Left lobe of liver (tissue), 2 donors: ENCODE measurements at regions not wholly inside any gene's neighbourhood (a gene's known extent, or its start where the extent isn't known, plus 50 kb on each side); places are given as distances from the start of the nearest gene placed in this dataset.
A peak's percentile ranks its signal among the peaks of the same experiment; 100 is the strongest.

ENCODE experiments used
- ATAC-seq: fragments of 200-7000 bp; cut with Tn5 transposase; one replicate; pipeline ENCODE4 v1.9.1; 2020; ENCODE audit warnings: mild to moderate bottlenecking, moderate library complexity
- DNase-seq: peaks from one replicate; pipeline ENCODE4 v3.0.0-alpha.2; 2020; ENCODE audit warnings: low spot score
- donor health status: DM: no; HTN: no; CAD: no; lungs with moderate emphysema.
- donor health status: DM: no; HTN: yes; CAD: no.

DNA sequence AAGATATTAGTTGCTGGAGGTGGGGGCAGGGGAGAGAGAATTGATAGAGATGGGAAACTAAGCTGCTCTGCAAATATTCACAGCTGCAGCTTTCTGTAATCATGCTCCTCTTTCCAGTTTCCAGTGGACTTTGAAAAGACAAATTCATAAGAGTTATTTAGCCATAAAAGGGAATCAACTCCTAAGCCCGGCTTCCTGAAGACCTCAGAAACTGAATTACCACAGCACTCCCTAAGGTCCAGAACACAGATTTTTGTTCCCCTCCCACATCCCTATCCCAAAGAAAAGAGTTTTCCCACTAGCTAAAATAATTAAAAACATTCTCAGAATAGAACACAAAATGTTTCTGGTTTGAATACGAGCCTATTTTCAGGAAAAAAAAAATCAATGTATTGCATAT is 871.8 kb upstream of the NR2F2 start:
- DNase-seq (no peak), ATAC-seq (no peak)

DNA sequence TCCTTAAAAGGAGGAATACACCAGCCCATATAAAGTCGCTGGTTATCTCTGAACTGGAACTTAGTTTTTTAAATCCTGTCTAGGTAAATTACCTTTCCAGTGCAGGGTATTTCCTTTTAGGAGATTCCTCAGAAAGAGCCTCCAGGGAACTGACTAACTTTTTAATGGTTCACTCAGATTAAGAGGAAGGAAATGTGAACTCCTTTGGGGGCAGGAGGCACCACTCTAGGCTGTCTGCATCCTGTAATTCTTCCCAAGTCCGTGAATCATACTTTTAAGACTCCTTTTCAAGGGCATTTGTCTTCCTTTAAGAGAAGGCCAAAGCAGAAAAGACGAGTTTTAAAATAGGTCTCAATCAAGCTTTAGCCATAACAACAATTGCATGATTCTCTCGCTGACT is 871.2 kb upstream of the NR2F2 start:
- DNase-seq (no peak), ATAC-seq (peak; percentile 19)

DNA sequence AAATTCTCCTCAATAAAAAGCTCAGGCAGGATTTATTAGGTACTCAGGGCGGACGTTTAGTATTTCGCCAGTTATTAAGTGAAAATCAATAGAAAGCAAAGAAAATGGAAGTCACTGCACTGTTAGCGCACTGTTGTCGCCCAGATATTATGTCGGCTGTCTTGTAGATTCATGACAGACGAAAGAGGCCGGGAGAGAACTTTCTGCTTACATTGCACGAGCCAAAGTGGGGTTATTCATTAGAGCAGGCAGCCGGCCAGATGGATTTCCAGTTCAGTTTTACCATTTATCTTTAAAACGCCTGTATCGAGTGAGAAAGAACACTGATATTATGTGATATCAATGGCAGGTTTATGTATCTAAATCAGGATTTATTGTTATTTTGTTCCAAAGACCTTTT is 866.0 kb upstream of the NR2F2 start:
- DNase-seq (no peak), ATAC-seq (no peak)

DNA sequence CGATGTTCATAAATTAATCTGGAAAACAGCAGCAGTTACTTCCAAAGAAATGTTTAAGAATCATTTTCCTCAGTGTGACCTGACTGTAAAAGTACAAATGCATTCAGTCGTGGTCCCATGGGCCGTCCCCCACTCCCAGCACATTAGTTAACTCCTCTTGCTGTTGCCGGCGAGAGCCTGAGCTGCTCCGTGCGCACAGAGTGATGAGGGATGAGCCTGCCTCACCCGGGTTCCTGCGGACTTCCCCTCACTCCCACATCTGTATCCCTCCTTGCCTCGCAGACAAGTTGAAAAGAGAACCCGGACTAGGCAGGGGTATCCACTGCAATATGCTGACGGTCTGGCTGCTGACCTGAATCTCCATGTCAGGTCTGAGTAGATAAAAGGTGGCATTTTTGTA is 861.7 kb upstream of the NR2F2 start:
- ATAC-seq (no peak), DNase-seq (no peak)

DNA sequence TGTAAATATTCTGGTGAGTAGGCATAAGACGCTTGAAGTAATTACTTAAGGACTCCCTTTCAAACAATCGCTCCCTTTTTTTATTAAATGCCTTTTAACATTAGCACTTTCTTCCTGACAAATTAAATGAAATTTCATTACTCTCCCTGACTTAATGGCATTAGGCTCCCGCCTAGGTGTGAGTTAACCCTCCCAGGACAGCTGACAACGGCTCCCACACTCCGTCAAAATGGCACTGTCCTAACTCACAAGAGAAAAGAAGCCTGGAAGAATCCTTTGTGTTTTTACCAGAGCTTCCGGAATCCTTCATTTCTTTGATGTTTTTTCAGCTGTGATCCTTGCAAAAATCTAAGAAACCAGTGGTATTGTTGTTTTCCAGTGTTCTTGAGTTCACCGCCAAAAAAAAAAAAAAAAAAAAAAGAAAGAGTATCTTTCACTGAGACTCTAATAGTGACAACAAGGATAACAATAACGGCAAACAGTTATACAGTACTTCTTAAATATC is 861.0 kb upstream of the NR2F2 start:
- ATAC-seq: no peak
- DNase-seq: no peak

DNA sequence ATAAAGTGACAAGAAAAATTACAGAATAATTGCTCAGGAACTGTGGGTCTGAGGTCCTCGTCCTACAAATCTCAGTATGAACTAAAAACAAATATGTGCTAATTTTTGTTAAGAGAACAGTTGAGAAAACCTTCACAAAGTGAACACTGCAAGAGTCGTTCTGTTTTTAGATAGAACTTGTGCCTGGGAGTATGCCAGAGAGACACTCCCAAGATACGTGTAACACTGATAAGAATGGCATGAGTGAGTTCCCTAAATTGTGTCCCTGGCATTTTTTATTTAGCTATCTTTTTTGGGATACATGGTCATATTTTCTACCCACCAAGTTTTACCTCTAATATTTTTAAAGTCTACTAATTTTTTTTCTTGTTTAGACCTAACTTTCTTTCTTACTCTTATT is 860.0 kb upstream of the NR2F2 start:
- DNase-seq (no peak), ATAC-seq (no peak)

DNA sequence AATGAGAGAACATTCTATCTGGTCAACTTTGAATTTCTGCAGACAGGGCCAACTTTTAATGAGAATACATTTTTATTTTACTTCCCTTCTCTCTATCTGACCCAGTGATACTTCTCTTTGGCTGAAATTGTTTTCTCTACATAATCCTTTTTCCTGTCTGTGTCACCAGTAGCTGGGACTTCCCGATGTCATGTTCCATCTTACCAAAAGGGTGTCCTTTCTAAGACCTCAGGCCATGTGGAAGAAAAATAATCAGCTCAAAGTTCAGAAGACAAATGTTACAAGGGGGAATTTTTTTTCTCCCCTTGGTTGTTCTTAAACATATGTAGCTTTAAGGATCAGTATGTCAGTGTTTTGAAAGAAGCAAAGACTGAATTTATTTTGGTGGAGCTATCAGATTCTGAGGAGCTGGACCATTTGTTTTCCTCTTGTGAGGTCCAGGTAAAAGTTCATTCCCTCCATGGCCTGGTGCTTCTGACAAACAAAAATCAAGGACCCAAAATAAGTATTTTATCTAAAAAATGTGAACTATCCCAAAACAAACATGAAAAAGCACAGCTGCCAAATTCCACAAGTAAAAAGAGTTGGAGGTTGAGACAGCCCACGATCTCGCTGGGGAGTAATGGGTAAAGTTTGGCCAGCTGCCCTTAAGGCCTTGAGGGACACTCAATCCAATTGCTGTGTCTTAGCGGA is 859.4 kb upstream of the NR2F2 start:
- DNase-seq (no peak), ATAC-seq (peak; percentile 40)

DNA sequence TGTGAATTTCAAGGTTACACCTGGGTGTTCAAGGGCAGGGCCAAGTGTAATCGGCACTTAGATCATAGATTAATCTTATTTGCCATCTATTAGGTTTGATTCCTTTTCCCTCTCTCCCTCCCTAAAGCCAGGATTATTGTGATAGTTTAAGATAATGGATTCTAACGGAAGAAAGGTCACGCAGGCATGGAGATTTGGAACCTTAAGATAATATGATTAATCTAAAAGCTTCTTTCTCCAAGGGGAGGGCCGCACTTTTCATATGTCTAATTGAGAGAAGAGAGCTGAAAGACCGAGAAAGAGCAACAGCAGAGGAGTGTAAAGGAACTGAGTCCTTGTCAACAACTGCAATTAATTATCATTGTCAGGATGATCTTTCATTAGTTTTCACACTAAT is 858.8 kb upstream of the NR2F2 start:
- no peak for ATAC-seq
- no peak for DNase-seq

DNA sequence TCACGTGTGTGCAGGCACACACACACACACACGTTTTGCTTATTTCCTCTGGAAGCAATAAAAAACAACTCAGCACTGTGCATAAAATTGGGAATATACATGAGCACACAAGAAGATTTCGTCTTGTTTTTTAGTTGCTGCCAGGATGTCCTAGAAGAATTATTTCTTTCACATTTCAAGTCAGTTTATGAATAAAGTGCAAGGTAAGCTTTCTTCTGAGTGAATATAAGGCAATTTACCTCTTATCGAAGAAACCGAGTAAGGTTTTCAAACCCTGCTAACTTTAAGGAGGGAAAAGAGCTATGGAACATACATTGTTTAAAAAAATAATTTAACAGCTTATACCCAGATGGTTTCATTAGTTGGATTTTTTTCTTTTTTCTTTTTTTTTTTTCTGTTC is 855.4 kb upstream of the NR2F2 start:
- ATAC-seq (no peak), DNase-seq (no peak)

DNA sequence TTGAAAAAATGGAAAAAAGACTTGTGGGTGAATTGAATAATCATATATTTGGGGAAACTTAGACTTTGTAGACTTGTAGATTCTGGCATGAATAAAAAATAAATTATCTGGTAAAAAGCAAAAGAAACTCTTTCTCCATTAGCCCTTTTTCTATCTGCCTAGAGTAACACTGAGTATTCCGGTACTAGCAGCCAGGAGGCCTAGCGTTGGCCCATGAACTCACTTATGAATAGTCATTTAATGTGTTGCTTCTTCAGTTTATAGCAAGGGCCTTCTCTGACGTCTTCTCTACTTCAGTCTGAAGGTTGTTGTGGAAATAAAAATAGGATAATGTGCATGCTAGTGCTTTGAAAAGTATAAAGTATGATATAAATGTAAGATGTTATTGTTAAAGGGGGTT is 851.2 kb upstream of the NR2F2 start:
- ATAC-seq (no peak), DNase-seq (no peak)

DNA sequence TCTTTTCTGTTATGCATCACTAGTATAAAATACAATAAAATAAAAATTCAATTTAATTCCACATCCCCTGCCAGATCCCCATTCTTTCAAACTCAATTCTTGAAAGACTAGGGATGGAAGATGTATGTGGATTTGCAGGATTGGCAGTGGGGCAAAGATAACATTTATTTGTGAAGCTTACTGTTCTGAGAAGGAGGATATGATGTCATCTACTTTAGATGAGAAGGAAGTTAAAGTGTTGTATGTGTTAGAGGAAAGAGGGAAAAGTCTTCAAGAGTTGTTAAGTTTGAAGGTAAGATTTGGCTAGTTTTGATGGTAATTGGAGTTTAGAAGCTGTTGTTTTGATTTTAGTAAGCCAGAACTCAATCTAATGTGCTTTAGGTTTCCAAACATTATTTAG is 845.1 kb upstream of the NR2F2 start:
- ATAC-seq (no peak), DNase-seq (no peak)

DNA sequence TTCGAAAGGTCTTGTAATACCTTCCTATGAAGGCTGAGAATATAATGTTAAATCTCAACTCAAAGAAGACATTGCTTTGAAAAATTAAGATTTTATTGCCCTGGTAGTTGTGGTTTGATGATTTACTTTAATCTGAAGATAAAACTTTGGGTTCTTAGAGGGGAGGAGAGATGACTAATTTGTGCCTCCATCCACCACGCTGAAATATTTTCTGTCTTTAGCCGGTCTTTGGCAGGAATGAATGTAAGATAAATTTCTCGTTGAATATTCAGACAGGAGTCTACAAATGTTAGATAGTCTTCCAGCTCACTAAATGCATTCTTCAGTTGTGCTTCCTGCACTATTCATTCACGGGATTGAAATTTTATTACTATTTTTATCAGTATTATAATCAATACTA is 844.3 kb upstream of the NR2F2 start:
- DNase-seq (no peak), ATAC-seq (no peak)

DNA sequence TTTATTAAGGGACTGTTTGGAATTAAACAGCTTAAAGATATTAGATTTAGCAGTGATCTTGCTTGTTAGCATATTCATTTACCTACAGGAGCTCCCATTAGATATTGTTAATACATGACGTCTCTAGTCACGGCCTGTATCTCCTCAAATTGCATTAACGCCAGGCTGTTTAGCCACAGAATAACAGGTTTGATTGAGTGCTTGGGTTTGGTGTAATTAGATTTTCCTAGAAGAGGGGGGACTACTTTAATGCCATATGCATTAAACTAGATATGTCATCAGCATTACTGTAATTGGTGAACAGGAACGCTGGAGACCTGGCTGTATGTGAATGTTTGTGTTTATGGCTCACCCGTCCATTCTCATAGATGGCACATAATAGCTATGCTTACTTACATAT is 841.4 kb upstream of the NR2F2 start:
- DNase-seq (no peak), ATAC-seq (no peak)

DNA sequence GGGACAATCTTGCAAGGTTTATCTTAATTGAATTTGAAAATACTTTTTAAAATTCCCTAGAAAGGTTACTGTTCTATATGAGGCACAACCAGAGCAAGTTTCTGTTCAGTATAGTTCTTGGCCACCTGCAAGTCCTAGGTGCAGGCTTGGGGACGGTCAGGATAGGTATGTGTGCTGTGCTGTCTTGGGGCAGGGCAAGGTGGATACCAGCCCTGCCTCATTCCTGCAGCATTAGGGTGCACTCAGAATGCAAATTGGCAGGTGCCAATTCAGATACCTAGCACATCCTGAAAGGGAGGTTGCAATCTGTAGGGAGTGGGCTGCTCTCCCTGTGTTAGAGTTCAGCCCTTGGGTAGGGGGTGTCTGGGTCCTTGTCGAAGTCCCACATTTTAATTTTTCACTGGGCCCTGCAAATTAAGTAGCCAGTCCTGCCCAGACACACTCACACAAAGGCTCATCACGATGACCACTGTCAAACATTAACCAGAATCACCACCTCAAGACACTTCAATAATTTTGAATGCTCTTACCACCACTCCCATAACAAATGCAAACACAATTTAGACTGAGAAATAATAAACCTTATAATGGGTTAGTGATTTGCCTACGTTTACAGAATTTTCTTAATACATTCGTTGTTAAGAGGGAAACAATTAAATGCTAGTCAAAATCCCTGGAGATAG is 838.0 kb upstream of the NR2F2 start:
- ATAC-seq (no peak), DNase-seq (no peak)

DNA sequence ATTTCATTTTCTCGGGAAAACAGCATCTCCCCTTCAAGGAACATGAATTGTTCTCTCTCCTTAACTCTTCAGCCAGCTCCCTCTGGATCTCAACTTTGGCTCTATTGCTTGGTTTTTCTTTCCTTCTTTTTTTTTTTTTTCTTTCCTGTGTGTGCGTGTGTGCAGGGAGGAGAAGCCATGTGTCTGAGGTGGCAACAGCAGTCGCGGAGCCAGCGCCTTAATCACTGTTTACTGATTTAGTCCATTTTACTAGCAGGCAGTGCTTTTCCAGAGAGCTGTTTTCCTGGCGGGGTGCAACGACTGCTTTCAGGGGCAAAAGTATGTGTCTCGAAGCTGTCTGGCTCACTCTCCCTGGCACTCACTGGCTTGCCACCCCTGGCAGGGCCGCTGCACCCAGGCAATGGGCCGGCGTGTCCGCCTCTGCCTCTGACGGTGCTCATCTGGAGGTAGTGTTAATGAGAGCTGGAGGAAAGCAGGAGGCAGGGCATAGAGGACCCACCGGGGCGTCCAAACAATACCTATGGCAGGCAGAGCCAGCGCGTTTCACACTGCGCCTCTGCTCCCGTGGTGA is 835.4 kb upstream of the NR2F2 start:
- no peak for DNase-seq

DNA sequence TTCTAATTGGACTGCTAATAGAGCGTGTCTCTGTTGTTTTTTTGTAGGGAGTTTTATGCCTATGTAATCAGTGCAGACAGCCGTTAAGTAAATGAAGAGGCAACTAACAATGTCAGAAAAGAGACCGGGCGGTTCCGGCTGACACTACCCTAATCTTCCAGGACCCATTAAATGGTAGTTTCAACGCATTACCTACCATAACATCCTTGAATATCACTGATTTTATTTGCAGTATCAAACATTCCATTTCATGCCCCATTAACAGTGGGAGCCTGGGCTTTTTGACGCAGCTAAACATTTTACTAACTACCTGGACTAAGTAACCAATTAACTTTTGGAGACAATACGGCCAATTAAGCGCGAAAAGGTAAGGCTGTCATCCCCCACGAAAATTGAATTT is 832.9 kb upstream of the NR2F2 start:
- no peak for DNase-seq
- no peak for ATAC-seq

More for the DNA sequence above, 835.4 kb upstream of the NR2F2 start:
- ATAC-seq: no peak

DNA sequence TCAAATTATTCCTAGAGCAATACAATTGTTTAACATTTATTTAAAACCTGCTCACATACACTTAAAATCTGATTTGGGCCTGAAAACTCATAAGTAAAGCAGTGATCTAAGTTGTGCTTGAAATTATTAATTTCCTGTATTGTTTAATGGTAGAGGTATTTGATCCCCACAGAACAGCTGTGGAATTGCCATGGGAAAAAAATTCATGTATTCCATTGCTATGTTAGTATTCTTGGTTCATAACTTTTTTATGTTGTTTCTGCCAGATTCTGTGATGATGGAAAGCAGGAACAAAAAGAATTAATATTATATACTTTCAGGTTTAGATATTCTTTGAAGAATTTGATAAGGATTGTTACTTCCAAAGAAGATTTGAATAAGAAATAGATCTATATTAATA is 831.5 kb upstream of the NR2F2 start:
- no peak for DNase-seq
- no peak for ATAC-seq

DNA sequence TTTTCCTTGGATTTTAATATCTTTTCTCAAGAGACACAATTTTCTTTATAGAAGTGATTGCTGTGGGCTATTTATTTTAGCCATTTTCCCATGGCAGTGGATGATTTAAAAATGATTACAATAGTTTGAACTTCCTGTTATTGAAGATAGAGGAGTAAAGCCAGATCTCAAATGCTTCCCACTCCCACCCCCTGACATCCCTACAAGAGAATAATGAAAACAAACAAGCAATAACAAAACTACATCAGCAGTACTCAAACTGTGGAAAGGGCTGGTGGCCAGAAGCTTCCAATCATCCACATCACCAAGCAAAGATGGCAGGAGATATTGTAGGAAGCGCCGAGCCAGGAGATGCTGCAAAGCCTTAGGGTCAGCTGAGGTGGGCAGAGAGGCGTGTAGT is 831.1 kb upstream of the NR2F2 start:
- no peak for DNase-seq
- ATAC-seq: no peak

DNA sequence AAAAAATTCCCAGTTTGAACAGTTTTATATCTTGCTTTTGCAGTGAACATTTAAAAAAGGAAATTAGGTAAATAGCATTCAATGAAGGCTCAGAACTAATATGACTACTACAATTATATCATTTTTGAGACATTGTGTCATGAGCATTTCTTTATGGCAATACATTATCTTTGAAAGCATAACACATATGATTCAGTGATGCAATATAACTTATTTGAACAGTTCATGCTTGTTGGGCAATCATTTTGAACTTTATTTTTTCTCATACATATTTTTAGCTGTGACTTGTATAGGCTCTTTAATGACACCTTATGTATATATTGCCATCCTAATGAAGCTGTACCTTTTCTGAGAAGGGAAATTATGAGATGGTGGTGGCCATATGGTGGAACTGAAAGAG is 828.6 kb upstream of the NR2F2 start:
- ATAC-seq (no peak), DNase-seq (no peak)

DNA sequence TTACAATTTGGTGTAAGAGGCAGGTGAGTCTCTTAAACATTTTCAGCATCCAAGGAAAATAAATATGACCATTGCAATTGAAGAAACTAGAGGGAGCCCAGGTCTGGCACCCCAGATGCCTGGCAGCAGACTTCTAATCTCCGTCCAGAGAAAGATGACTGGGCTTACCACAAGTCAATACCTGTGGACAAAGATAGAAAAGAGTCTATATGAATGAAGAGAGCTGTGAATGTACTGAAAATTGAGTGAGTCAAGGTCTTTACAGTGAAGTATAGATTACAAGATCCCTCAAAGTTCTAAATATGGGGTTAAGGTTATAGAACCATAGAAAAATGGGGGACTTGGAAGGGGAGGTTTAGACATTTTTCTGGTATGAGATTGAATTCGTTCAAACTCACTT is 827.4 kb upstream of the NR2F2 start:
- DNase-seq (no peak), ATAC-seq (no peak)

DNA sequence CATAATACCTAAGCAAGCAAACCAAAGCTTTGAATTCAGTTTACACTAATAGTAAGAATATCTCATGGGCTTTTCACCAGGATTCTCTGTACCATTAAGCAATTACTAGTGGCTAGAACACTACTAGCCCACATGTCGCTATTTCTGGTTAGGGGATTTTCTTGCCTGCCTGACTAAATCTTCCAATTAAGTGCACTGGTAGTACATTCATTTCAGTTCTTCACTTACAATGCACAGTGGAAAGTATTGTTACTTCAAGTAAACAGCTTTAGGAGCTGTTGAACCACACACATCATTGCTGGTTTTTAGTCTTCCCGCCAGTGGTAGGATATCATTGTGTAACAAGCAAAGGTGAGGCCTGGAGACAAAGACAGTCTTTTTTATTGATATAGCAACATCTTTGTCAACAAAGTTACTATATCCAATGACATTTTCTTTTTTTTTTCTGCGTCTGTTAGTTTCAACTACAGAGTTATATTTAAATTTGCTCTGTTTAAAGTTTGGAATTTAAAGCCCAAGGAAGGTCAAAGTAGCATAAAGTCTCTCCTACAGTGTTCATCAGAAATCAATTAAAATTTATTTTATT is 826.8 kb upstream of the NR2F2 start:
- ATAC-seq (no peak), DNase-seq (no peak)

DNA sequence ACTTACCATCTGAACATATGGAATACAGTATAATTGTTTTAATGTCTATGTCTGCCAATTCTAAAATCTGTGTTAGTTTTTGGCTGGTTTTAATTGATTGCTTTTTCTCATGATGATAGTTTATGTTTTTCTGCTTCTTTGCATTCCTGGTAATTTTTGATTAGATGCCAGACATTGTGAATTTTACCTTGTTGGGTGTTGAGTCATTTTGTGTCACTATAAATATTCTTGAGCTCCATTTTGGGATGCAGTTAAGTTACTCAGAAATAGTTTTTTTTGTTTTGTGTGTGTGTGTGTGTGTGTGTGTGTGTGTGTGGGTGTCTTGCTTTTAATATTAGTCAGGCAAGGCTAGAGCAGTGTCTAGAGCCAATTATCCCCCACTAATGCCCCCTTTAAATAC is 818.8 kb upstream of the NR2F2 start:
- ATAC-seq (no peak), DNase-seq (no peak)
